IMR-90 (cell line): ENCODE measurements at regions not wholly inside any gene's neighbourhood (a gene's known extent, or its start where the extent isn't known, plus 50 kb on each side); places are given as distances from the start of the nearest gene placed in this dataset.
A peak's percentile ranks its signal among the peaks of the same experiment; 100 is the strongest.

Experiments used
- ATAC-seq: fragments of 200-7000 bp; cut with Tn5 transposase; 2 replicates; pipeline ENCODE4 v1.9.1; 2020; ENCODE audit warnings: low read depth, mild to moderate bottlenecking, moderate library complexity
- BruUV-seq: library from RNA; stranded (reverse); fragments of 400-500 nt; replicated peaks from 2 replicates; lab custom pipeline; 2021; lab: Mats Ljungman, UMichigan
- CTCF ChIA-PET: fragments of 300-600 bp; formaldehyde crosslinking; extraction: SDS; loops from one replicate; lab custom pipeline; 2021; ENCODE audit warnings: antibody characterized with exemption; lab: Yijun Ruan, JAX
- POLR2A ChIA-PET: fragments of 300-600 bp; sonication (Branson Sonifier 250); formaldehyde crosslinking; loops from one replicate; lab custom pipeline; 2022; ENCODE audit warnings: antibody characterized with exemption; ENCODE audit not compliant: unreplicated experiment; lab: Charles Lee
- DNase-seq: peaks from one replicate; pipeline ENCODE4 v3.0.0; 2013
- H2AFZ ChIP-seq: replicated peaks from 2 replicates; pipeline ENCODE3; 2013; ENCODE audit warnings: low read length, mild to moderate bottlenecking; ENCODE audit not compliant: poor library complexity
- H2AK5ac ChIP-seq: 2 replicates; pipeline ENCODE4 v1.6.1; 2013; ENCODE audit warnings: low read depth, low read length, inconsistent platforms
- H2AK9ac ChIP-seq: replicated peaks from 2 replicates; pipeline ENCODE3; 2013; ENCODE audit warnings: mild to moderate bottlenecking, low read depth, low read length, moderate library complexity; ENCODE audit not compliant: poor library complexity
- H2BK120ac ChIP-seq: 2 replicates; pipeline ENCODE4 v1.6.1; 2013; ENCODE audit warnings: low read depth, low read length, inconsistent platforms
- H2BK15ac ChIP-seq: 3 replicates; pipeline ENCODE4 v1.6.1; 2013; ENCODE audit warnings: low read depth, low read length, inconsistent platforms
- H2BK20ac ChIP-seq: 2 replicates; pipeline ENCODE4 v1.6.1; 2013; ENCODE audit warnings: low read depth, mild to moderate bottlenecking, inconsistent platforms, low read length, moderate library complexity
- H2BK5ac ChIP-seq: 2 replicates; pipeline ENCODE4 v1.6.1; 2013; ENCODE audit warnings: mild to moderate bottlenecking, low read depth, low read length, inconsistent platforms; ENCODE audit not compliant: poor library complexity, severe bottlenecking
- H3K14ac ChIP-seq: replicated peaks from 2 replicates; pipeline ENCODE4 v1.6.1; 2013; ENCODE audit warnings: low read depth, low read length, inconsistent platforms
- H3K18ac ChIP-seq: 2 replicates; pipeline ENCODE4 v1.6.1; 2013; ENCODE audit warnings: low read depth, low read length, control low read depth
- H3K23ac ChIP-seq: 2 replicates; pipeline ENCODE4 v1.6.1; 2013; ENCODE audit warnings: low read depth, low read length, inconsistent platforms
- H3K27ac ChIP-seq: 2 replicates; pipeline ENCODE4 v1.5.1; 2013; ENCODE audit warnings: mild to moderate bottlenecking, control low read depth, low read length; ENCODE audit not compliant: insufficient read depth
- H3K27me3 ChIP-seq: 2 replicates; pipeline ENCODE4 v1.6.1; 2013; ENCODE audit warnings: low read length; ENCODE audit not compliant: control insufficient read depth, insufficient read depth
- H3K36me3 ChIP-seq: 2 replicates; pipeline ENCODE4 v1.6.1; 2013; ENCODE audit warnings: low read length, mixed read lengths; ENCODE audit not compliant: control insufficient read depth, insufficient read depth
- H3K4ac ChIP-seq: 2 replicates; pipeline ENCODE4 v1.6.1; 2013; ENCODE audit warnings: low read depth, low read length, inconsistent platforms
- H3K4me1 ChIP-seq: 2 replicates; pipeline ENCODE4 v1.6.1; 2013; ENCODE audit warnings: low read length, mixed read lengths; ENCODE audit not compliant: control insufficient read depth, insufficient read depth
- H3K4me2 ChIP-seq: 2 replicates; pipeline ENCODE4 v1.6.1; 2013; ENCODE audit warnings: low read depth, mild to moderate bottlenecking, control low read depth, low read length, moderate library complexity
- H3K4me3 ChIP-seq: 2 replicates; pipeline ENCODE4 v1.5.1; 2013; ENCODE audit warnings: low read depth, mild to moderate bottlenecking, control low read depth, low read length, moderate library complexity; ENCODE audit not compliant: insufficient read depth
- H3K56ac ChIP-seq: 2 replicates; pipeline ENCODE4 v1.6.1; 2013; ENCODE audit warnings: low read length, inconsistent platforms; ENCODE audit not compliant: insufficient read depth; ENCODE audit errors: extremely low read depth
- H3K79me1 ChIP-seq, 2 experiments: 2 replicates each; pipeline ENCODE4 v1.6.1; 2013; ENCODE audit warnings: low read length in 2 of 2, inconsistent platforms in 1 of 2, low read depth in 1 of 2
- H3K9ac ChIP-seq: 2 replicates; pipeline ENCODE4 v1.6.1; 2013; ENCODE audit warnings: low read depth, low read length, control low read depth
- H3K9me1 ChIP-seq: 2 replicates; pipeline ENCODE4 v1.6.1; 2013; ENCODE audit warnings: low read length, inconsistent platforms; ENCODE audit not compliant: insufficient read depth
- H3K9me3 ChIP-seq: 2 replicates; pipeline ENCODE4 v1.6.1; 2013; ENCODE audit warnings: low read length; ENCODE audit not compliant: control insufficient read depth, insufficient read depth
- H4K20me1 ChIP-seq: 2 replicates; pipeline ENCODE4 v1.6.1; 2013; ENCODE audit warnings: low read length, inconsistent platforms; ENCODE audit not compliant: insufficient read depth
- H4K5ac ChIP-seq: 2 replicates; pipeline ENCODE4 v1.6.1; 2013; ENCODE audit warnings: mild to moderate bottlenecking, low read depth, low read length, control low read depth
- H4K8ac ChIP-seq, 2 experiments: 2 replicates each; pipeline ENCODE4 v1.6.1; 2013; ENCODE audit warnings: low read depth in 2 of 2, low read length in 2 of 2, control low read depth in 1 of 2, inconsistent platforms in 1 of 2
- H4K91ac ChIP-seq: 2 replicates; pipeline ENCODE4 v1.6.1; 2013; ENCODE audit warnings: low read depth, low read length, inconsistent platforms; ENCODE audit not compliant: insufficient read depth
- CEBPB ChIP-seq: IDR thresholded peaks from 2 replicates; pipeline ENCODE4 v1.6.1; 2012; ENCODE audit warnings: low read depth, low read length, improper control_type of control experiment
- CTCF ChIP-seq: conservative IDR thresholded peaks from 2 replicates; pipeline ENCODE4 v1.5.1; 2012; ENCODE audit warnings: mild to moderate bottlenecking, low read depth, low read length, improper control_type of control experiment
- ELK1 ChIP-seq: fragments of 150-350 bp; IDR thresholded peaks from 2 replicates; pipeline ENCODE4 v1.6.1; 2016; ENCODE audit warnings: low read depth, mild to moderate bottlenecking, low read length, moderate library complexity, borderline replicate concordance
- FOS ChIP-seq: fragments of 150-350 bp; IDR thresholded peaks from 2 replicates; pipeline ENCODE4 v1.6.1; 2016; ENCODE audit warnings: low read depth, low read length
- MXI1 ChIP-seq: IDR thresholded peaks from 2 replicates; pipeline ENCODE4 v1.6.1; 2012; ENCODE audit warnings: low read depth, mild to moderate bottlenecking, low read length, moderate library complexity, borderline replicate concordance
- WGBS, 2 experiments: methylation state at CpG; one replicate each; pipeline versions ENCODE4 v1.1.5 to v1.1.7; 2013; ENCODE audit warnings: missing lambda C conversion rate in 2 of 2; ENCODE audit not compliant: insufficient read length in 1 of 2; ENCODE audit errors: extremely low coverage in 2 of 2; 5-methylcytosine and 5-hydroxymethylcytosine counted together
- dilution Hi-C: fragments of 300-500 bp; cut with HindIII; formaldehyde crosslinking; loops from one replicate; pipeline ENCODE4 v1.14.3; 2018; ENCODE audit warnings: low sequenced_read_pairs; ENCODE audit not compliant: unreplicated experiment
- in situ Hi-C: fragments of 300-500 bp; cut with MboI; formaldehyde crosslinking; loops from 3 replicates; pipeline ENCODE4 v1.14.3; 2019; ENCODE audit warnings: low sequenced_read_pairs, inconsistent platforms, mixed read lengths
- intact Hi-C: fragments of 100-400 bp; cut with micrococcal nuclease; formaldehyde crosslinking; loops from 2 replicates; pipeline ENCODE4 v1.10.0; 2022

GRCh38 chr5:143696921-143697320 lies 115.0 kb upstream of the HMHB1 start:
- Histone ChIP-seq H3K14ac (no peak overlapping the region), H2BK120ac (no peak overlapping the region), H2BK20ac (no peak overlapping the region), H3K4ac (no peak overlapping the region), H3K23ac (no peak overlapping the region), H2BK5ac (no peak overlapping the region), H2BK15ac (0 out of 3 replicates have a peak overlapping the region, but pooled peaks have one; percentile 13), H3K9me1 (no peaks in the 10 kb centered on the region; the same call in 1 of the 2 replicates), H3K27me3 (no peaks in the 10 kb centered on the region), H4K20me1 (no peaks in the 10 kb centered on the region), H2AK5ac (no peak overlapping the region), H3K4me3 (no peak overlapping the region), H3K56ac (no peak overlapping the region), H3K4me2 (no peak overlapping the region), H3K9me3 (no peaks in the 10 kb centered on the region), H2AK9ac (no peak overlapping the region), H3K18ac (no peak overlapping the region), H3K4me1 (peaks cover 7% of the 10 kb centered on the region), H3K79me1 (no peaks in the 10 kb centered on the region), H3K36me3 (no peaks in the 10 kb centered on the region), H4K5ac (no peak overlapping the region), H3K27ac (no peak overlapping the region), H4K8ac (no peak overlapping the region), H2AFZ (no peak overlapping the region), H4K91ac (no peak overlapping the region), H3K9ac (no peak overlapping the region)
- dilution Hi-C loops (no loop called here), in situ Hi-C loops (no loop called here), intact Hi-C loops (loop anchor here (10.0 kb wide), 1 partner anchor 448 kb away; no protein-coding TSS in a partner anchor)
- no TSS peak for BruUV-seq
- ChIA-PET POLR2A (no interaction called here), CTCF (no interaction called here)
- WGBS, 2 experiments: 86% methylated on average over 1 of the region's 4 CpGs; no CpG with 5 or more reads in 1 of the 2 experiments
- TF ChIP-seq CTCF (no peak), ELK1 (no peak), CEBPB (no peak), MXI1 (no peak), FOS (no peak)
- no peak for ATAC-seq
- DNase-seq: no peak
